Lower leg skin (tissue), 3 donors: ENCODE measurements at regions not wholly inside any gene's neighbourhood (a gene's known extent, or its start where the extent isn't known, plus 50 kb on each side); places are given as distances from the start of the nearest gene placed in this dataset.

ENCODE experiments used
- CTCF ChIP-seq, 3 donors: fragments of 450-650 bp; IDR thresholded peaks; one replicate each; pipeline ENCODE4 v1.5.1; 2016; ENCODE audit warnings: antibody characterized with exemption in 3 of 3, mild to moderate bottlenecking in 3 of 3, moderate library complexity in 2 of 3
- POLR2A ChIP-seq, 2 donors: fragments of 450-650 bp; IDR thresholded peaks; one replicate each; pipeline ENCODE4 v1.6.1; 2016 to 2017; ENCODE audit warnings: antibody characterized with exemption in 2 of 2, mild to moderate bottlenecking in 1 of 2, moderate library complexity in 1 of 2

- no peak for TF ChIP-seq POLR2A (IDR thresholded peaks at IDR 0.05)
- no peak for TF ChIP-seq CTCF (IDR thresholded peaks at IDR 0.05)
Measured at GRCh38 chr11:88420165-88420791, 82.7 kb upstream of the CTSC start.
